HG03565 (cell line): ENCODE measurements at regions not wholly inside any gene's neighbourhood (a gene's known extent, or its start where the extent isn't known, plus 50 kb on each side); places are given as distances from the start of the nearest gene placed in this dataset.
"Not testable (repeated sequence)": the region's sequence is repeated elsewhere in the genome, so short reads cannot be mapped to it uniquely, and the experiment has no call there.

Experiments used
- ATAC-seq: cut with Tn5 transposase; IDR thresholded peaks from one replicate; pipeline ENCODE4 v1.9.1; 2021; ENCODE audit warnings: mild to moderate bottlenecking, moderate library complexity; ENCODE audit not compliant: unreplicated experiment

- ATAC-seq: no peak
These were observed 439.6 kb upstream of the CAMK1G start for GRCh38 chr1:209143916-209144315.

GRCh38 chr1:209150114-209150513 lies 433.4 kb upstream of the CAMK1G start:
- ATAC-seq: no peak

- ATAC-seq: no peak
These were observed 430.1 kb upstream of the CAMK1G start for GRCh38 chr1:209153411-209153810.

- no peak for ATAC-seq
These were observed 428.6 kb upstream of the CAMK1G start for GRCh38 chr1:209154912-209155311.

GRCh38 chr1:209155546-209155945 lies 428.0 kb upstream of the CAMK1G start:
- ATAC-seq: no peak

- no peak for ATAC-seq
These were observed 426.5 kb upstream of the CAMK1G start for GRCh38 chr1:209156991-209157390.

- no peak for ATAC-seq
These were observed 425.8 kb upstream of the CAMK1G start for GRCh38 chr1:209157546-209158249.

GRCh38 chr1:209158851-209159250 lies 424.7 kb upstream of the CAMK1G start:
- ATAC-seq: no peak

GRCh38 chr1:209160230-209160629 lies 423.3 kb upstream of the CAMK1G start:
- ATAC-seq: no peak

- ATAC-seq: no peak
These were observed 420.9 kb upstream of the CAMK1G start for GRCh38 chr1:209162651-209163050.

GRCh38 chr1:209168204-209168603 lies 415.3 kb upstream of the CAMK1G start:
- ATAC-seq: no peak

- ATAC-seq: no peak
These were observed 412.4 kb upstream of the CAMK1G start for GRCh38 chr1:209171151-209171550.

GRCh38 chr1:209172286-209172685 lies 411.2 kb upstream of the CAMK1G start:
- no peak for ATAC-seq

GRCh38 chr1:209172792-209173542 lies 410.5 kb upstream of the CAMK1G start:
- not testable (repeated sequence) for ATAC-seq

- ATAC-seq: not testable (repeated sequence)
These were observed 409.7 kb upstream of the CAMK1G start for GRCh38 chr1:209173796-209174195.

GRCh38 chr1:209176866-209177430 lies 406.6 kb upstream of the CAMK1G start:
- ATAC-seq: no peak

GRCh38 chr1:209183195-209183594 lies 400.3 kb upstream of the CAMK1G start:
- no peak for ATAC-seq

- no peak for ATAC-seq
These were observed 395.9 kb upstream of the CAMK1G start for GRCh38 chr1:209187589-209187988.

- ATAC-seq: peak; percentile 77
These were observed 392.8 kb upstream of the CAMK1G start for GRCh38 chr1:209190591-209191261.

GRCh38 chr1:209191262-209191634 lies 392.3 kb upstream of the CAMK1G start:
- ATAC-seq: no peak

GRCh38 chr1:209196140-209196539 lies 387.4 kb upstream of the CAMK1G start:
- no peak for ATAC-seq
